ENCODE measurements at regions not wholly inside any gene's neighbourhood (a gene's known extent, or its start where the extent isn't known, plus 50 kb on each side); places are given as distances from the start of the nearest gene placed in this dataset.

DNA sequence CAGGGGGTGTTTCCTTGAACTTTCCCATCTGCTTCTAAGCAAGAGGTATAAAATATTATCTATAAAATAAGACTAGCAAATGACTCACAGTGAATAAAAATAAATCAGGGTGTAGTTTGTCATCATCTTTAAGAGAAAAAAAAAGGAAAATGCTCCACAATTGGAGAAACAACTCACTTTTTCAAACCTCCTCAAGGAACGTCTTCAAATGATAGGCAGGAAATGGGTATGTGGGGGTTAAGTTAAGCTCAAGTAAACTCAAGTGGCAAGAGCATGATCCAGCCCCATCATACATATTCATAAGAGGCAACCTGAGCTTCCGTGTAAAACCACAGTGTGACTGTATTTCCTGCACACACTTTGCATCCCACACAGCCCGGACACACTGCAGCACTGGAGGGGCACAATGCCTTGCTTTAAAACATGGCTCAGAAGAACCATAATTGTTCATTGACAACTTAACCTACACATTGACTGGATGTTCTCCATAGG lies 58.5 kb upstream of the CEP85L start:
- Histone ChIP-seq H3K27ac (ENCODE audit: low read depth in 2 of 2, low read length in 2 of 2) (peak overlapping the region in 1 of 2 donors; percentile 37), H3K4me3 (ENCODE audit: low read length in 3 of 3) (peak overlapping the region in 2 of 3 donors; percentile 70 to 76), H3K9ac (ENCODE audit: low read length in 3 of 3) (peak overlapping the region in 2 of 3 donors; percentile 53 to 54), H3K27me3 (ENCODE audit: control insufficient read depth, insufficient read depth, low read length) (no peaks in the 10 kb centered on the region), H3K9me3 (ENCODE audit: control insufficient read depth in 2 of 3, insufficient read depth in 1 of 3, low read length in 3 of 3) (no peaks in the 10 kb centered on the region), H3K36me3 (ENCODE audit: control insufficient read depth in 2 of 3, insufficient read depth in 3 of 3, low read length in 3 of 3) (no peaks in the 10 kb centered on the region), H3K4me1 (ENCODE audit: control insufficient read depth in 2 of 3, insufficient read depth in 2 of 3, low read depth in 1 of 3, low read length in 3 of 3) (peaks cover 3 to 6% (median 6%) of the 10 kb centered on the region in 3 donors)
- TF ChIP-seq, protein P1, sequence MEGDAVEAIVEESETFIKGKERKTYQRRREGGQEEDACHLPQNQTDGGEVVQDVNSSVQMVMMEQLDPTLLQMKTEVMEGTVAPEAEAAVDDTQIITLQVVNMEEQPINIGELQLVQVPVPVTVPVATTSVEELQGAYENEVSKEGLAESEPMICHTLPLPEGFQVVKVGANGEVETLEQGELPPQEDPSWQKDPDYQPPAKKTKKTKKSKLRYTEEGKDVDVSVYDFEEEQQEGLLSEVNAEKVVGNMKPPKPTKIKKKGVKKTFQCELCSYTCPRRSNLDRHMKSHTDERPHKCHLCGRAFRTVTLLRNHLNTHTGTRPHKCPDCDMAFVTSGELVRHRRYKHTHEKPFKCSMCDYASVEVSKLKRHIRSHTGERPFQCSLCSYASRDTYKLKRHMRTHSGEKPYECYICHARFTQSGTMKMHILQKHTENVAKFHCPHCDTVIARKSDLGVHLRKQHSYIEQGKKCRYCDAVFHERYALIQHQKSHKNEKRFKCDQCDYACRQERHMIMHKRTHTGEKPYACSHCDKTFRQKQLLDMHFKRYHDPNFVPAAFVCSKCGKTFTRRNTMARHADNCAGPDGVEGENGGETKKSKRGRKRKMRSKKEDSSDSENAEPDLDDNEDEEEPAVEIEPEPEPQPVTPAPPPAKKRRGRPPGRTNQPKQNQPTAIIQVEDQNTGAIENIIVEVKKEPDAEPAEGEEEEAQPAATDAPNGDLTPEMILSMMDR (IDR thresholded peaks at IDR 0.05; ENCODE audit: borderline replicate concordance, extremely low read depth, insufficient read depth): no peak
- intact Hi-C loops (cut with DNase I): no loop called here
- FAIRE-seq (no peak), DNase-seq (peak in 3 of 5 donors; percentile 14 to 54 (median 52))

GRCh38 chr6:118708744-118709143 lies 57.4 kb upstream of the CEP85L start:
- Histone ChIP-seq H3K9ac (ENCODE audit: low read length in 3 of 3) (peak overlapping the region in 2 of 3 donors; percentile 53 to 54), H3K9me3 (ENCODE audit: control insufficient read depth in 2 of 3, insufficient read depth in 1 of 3, low read length in 3 of 3) (no peaks in the 10 kb centered on the region), H3K27ac (ENCODE audit: low read depth in 2 of 2, low read length in 2 of 2) (peak overlapping the region in 1 of 2 donors; percentile 78), H3K36me3 (ENCODE audit: control insufficient read depth in 2 of 3, insufficient read depth in 3 of 3, low read length in 3 of 3) (no peaks in the 10 kb centered on the region), H3K4me3 (ENCODE audit: low read length in 3 of 3) (peak overlapping the region; percentile 67 to 76 (median 70)), H3K4me1 (ENCODE audit: control insufficient read depth in 2 of 3, insufficient read depth in 2 of 3, low read depth in 1 of 3, low read length in 3 of 3) (peaks cover 3 to 6% (median 6%) of the 10 kb centered on the region in 3 donors), H3K27me3 (ENCODE audit: control insufficient read depth, insufficient read depth, low read length) (no peaks in the 10 kb centered on the region)
- TF ChIP-seq, protein P1 (IDR thresholded peaks at IDR 0.05; ENCODE audit: borderline replicate concordance, extremely low read depth, insufficient read depth): no peak
- intact Hi-C loops (cut with DNase I): no loop called here
- peak in 1 of 5 donors; percentile 13 for DNase-seq
- no peak for FAIRE-seq

DNA sequence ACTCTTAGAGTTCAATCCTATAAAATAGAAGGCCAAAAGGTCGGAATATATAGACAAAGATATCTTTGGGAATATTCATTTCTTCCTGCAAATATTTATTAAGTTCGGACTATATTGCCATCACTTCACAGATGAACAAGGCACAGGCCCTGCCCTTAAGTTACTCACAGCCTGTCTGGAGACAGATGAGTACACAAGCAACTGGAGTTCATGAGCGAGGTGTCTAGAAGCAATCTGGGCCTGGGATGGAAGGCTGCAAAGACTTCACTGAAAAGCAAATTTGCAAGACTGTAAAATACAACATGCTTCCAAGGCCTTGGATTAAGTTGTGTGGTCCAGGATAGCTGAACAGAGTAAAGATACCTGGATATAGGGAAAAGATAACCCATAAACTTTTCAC lies 56.7 kb upstream of the CEP85L start:
- H3K4me3 ChIP-seq (ENCODE audit: low read length in 3 of 3): no peak overlapping the region
- intact Hi-C loops (cut with DNase I): no loop called here
- TF ChIP-seq, protein P1 (IDR thresholded peaks at IDR 0.05; ENCODE audit: borderline replicate concordance, extremely low read depth, insufficient read depth): no peak
- DNase-seq (no peak), FAIRE-seq (no peak)
- no peaks in the 10 kb centered on the region for H3K27me3 ChIP-seq (ENCODE audit: control insufficient read depth, insufficient read depth, low read length)
- peaks cover 3 to 6% (median 6%) of the 10 kb centered on the region in 3 donors for H3K4me1 ChIP-seq (ENCODE audit: control insufficient read depth in 2 of 3, insufficient read depth in 2 of 3, low read depth in 1 of 3, low read length in 3 of 3)
- no peaks in the 10 kb centered on the region for H3K9me3 ChIP-seq (ENCODE audit: control insufficient read depth in 2 of 3, insufficient read depth in 1 of 3, low read length in 3 of 3)
- H3K27ac ChIP-seq (ENCODE audit: low read depth in 2 of 2, low read length in 2 of 2): no peak overlapping the region
- H3K36me3 ChIP-seq (ENCODE audit: control insufficient read depth in 2 of 3, insufficient read depth in 3 of 3, low read length in 3 of 3): no peaks in the 10 kb centered on the region
- no peak overlapping the region for H3K9ac ChIP-seq (ENCODE audit: low read length in 3 of 3)

DNA sequence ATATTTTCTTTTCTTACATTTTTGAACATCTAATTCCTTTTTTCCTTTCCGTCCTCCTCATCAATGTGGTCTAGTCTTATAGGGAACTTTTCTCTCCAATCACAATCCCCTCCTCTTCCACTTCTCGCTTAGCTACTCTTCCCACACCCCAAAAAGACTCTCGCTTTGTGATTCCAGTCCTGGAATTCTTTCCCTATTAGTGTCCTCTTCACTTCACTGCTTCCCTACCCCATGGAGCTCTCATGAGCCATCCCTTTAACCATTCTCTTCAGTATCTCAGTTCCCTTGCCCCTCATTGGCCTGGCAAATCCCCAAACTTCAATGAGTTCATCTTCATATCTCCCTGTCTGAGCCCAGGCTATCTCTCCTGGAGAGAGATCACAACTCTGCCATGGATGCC lies 55.3 kb upstream of the CEP85L start:
- intact Hi-C loops (cut with DNase I): no loop called here
- TF ChIP-seq, protein P1 (IDR thresholded peaks at IDR 0.05; ENCODE audit: borderline replicate concordance, extremely low read depth, insufficient read depth): no peak
- Histone ChIP-seq H3K9ac (ENCODE audit: low read length in 3 of 3) (no peak overlapping the region), H3K4me1 (ENCODE audit: control insufficient read depth in 2 of 3, insufficient read depth in 2 of 3, low read depth in 1 of 3, low read length in 3 of 3) (peaks cover 3 to 6% (median 6%) of the 10 kb centered on the region in 3 donors), H3K4me3 (ENCODE audit: low read length in 3 of 3) (no peak overlapping the region), H3K9me3 (ENCODE audit: control insufficient read depth in 2 of 3, insufficient read depth in 1 of 3, low read length in 3 of 3) (no peaks in the 10 kb centered on the region), H3K27me3 (ENCODE audit: control insufficient read depth, insufficient read depth, low read length) (no peaks in the 10 kb centered on the region), H3K27ac (ENCODE audit: low read depth in 2 of 2, low read length in 2 of 2) (no peak overlapping the region), H3K36me3 (ENCODE audit: control insufficient read depth in 2 of 3, insufficient read depth in 3 of 3, low read length in 3 of 3) (no peaks in the 10 kb centered on the region)
- DNase-seq (no peak), FAIRE-seq (no peak)
